ENCODE measurements at regions not wholly inside any gene's neighbourhood (a gene's known extent, or its start where the extent isn't known, plus 50 kb on each side); places are given as distances from the start of the nearest gene placed in this dataset.

GRCh38 chr5:116905885-116906284 lies 331.3 kb upstream of the SEMA6A start:
- no TSS peak for BruUV-seq (replicated peaks)

GRCh38 chr5:116900793-116901192 lies 326.2 kb upstream of the SEMA6A start:
- H3F3A ChIP-seq (ENCODE audit: insufficient read depth, low read depth): no peaks in the 10 kb centered on the region
- intact Hi-C loops (cut with micrococcal nuclease; ENCODE audit: unreplicated experiment): no loop called here
- no peak for DNase-seq
- H3K36me3 ChIP-seq (ENCODE audit: low read depth): no peaks in the 10 kb centered on the region
- H2AFZ ChIP-seq: no peak overlapping the region
- no peaks in the 10 kb centered on the region for H3K79me2 ChIP-seq (ENCODE audit: low read depth)
- H3K9me3 ChIP-seq (ENCODE audit: insufficient read depth, low read depth): no peaks in the 10 kb centered on the region
- H3K4me3 ChIP-seq: no peak overlapping the region
- no peaks in the 10 kb centered on the region for H3K9me2 ChIP-seq (ENCODE audit: insufficient read depth)
- no peak overlapping the region for H3K27ac ChIP-seq
- no peaks in the 10 kb centered on the region for H3K27me3 ChIP-seq (ENCODE audit: insufficient read depth, low read depth)
- ChIA-PET POLR2A (ENCODE audit: unreplicated experiment) (no interaction called here), CTCF (no interaction called here)
- no peaks in the 10 kb centered on the region for H4K20me1 ChIP-seq (ENCODE audit: insufficient read depth)
- BruUV-seq (replicated peaks): no TSS peak
- TF ChIP-seq EZH2 (IDR thresholded peaks at IDR 0.05; ENCODE audit: low read depth) (no peak), CTCF (conservative IDR thresholded peaks at IDR 0.05) (no peak)
- no peak overlapping the region for H3K4me2 ChIP-seq
- H3K4me1 ChIP-seq (replicated peaks; ENCODE audit: insufficient read depth): no peaks in the 10 kb centered on the region

More at GRCh38 chr5:116905885-116906284, 331.3 kb upstream of the SEMA6A start:
- DNase-seq: no peak
- no peak for TF ChIP-seq EZH2 (IDR thresholded peaks at IDR 0.05; ENCODE audit: low read depth)
- TF ChIP-seq CTCF (conservative IDR thresholded peaks at IDR 0.05): no peak
- no peak overlapping the region for H3K4me3 ChIP-seq
- H3K27ac ChIP-seq: no peak overlapping the region
- H3K9me2 ChIP-seq (ENCODE audit: insufficient read depth): no peaks in the 10 kb centered on the region
- no peaks in the 10 kb centered on the region; the same call in 1 of the 2 replicates for H4K20me1 ChIP-seq (ENCODE audit: insufficient read depth)
- no peaks in the 10 kb centered on the region for H3F3A ChIP-seq (ENCODE audit: insufficient read depth, low read depth)
- no peak overlapping the region for H3K4me2 ChIP-seq
- ChIA-PET POLR2A (ENCODE audit: unreplicated experiment) (no interaction called here), CTCF (no interaction called here)
- H3K4me1 ChIP-seq (replicated peaks; ENCODE audit: insufficient read depth): no peaks in the 10 kb centered on the region
- no peak overlapping the region for H2AFZ ChIP-seq
- no peaks in the 10 kb centered on the region for H3K36me3 ChIP-seq (ENCODE audit: low read depth)
- no peaks in the 10 kb centered on the region for H3K9me3 ChIP-seq (ENCODE audit: insufficient read depth, low read depth)
- H3K27me3 ChIP-seq (ENCODE audit: insufficient read depth, low read depth): peaks cover 5% of the 10 kb centered on the region; the same call in 1 of the 2 replicates
- intact Hi-C loops (cut with micrococcal nuclease; ENCODE audit: unreplicated experiment): no loop called here
- no peaks in the 10 kb centered on the region for H3K79me2 ChIP-seq (ENCODE audit: low read depth)

GRCh38 chr5:116898917-116899316 lies 324.3 kb upstream of the SEMA6A start:
- H3K9me3 ChIP-seq (ENCODE audit: insufficient read depth, low read depth): no peaks in the 10 kb centered on the region
- no peaks in the 10 kb centered on the region for H4K20me1 ChIP-seq (ENCODE audit: insufficient read depth)
- H3K36me3 ChIP-seq (ENCODE audit: low read depth): no peaks in the 10 kb centered on the region
- H3K4me2 ChIP-seq: no peak overlapping the region
- no peaks in the 10 kb centered on the region for H3K4me1 ChIP-seq (replicated peaks; ENCODE audit: insufficient read depth)
- H2AFZ ChIP-seq: no peak overlapping the region
- H3K9me2 ChIP-seq (ENCODE audit: insufficient read depth): no peaks in the 10 kb centered on the region
- H3K4me3 ChIP-seq: no peak overlapping the region
- CTCF ChIA-PET: no interaction called here
- BruUV-seq (replicated peaks): no TSS peak
- H3K79me2 ChIP-seq (ENCODE audit: low read depth): no peaks in the 10 kb centered on the region
- H3K27ac ChIP-seq: no peak overlapping the region
- DNase-seq: no peak
- no peaks in the 10 kb centered on the region for H3F3A ChIP-seq (ENCODE audit: insufficient read depth, low read depth)
- POLR2A ChIA-PET (ENCODE audit: unreplicated experiment): no interaction called here
- H3K27me3 ChIP-seq (ENCODE audit: insufficient read depth, low read depth): peaks cover 8% of the 10 kb centered on the region; the same call in 1 of the 2 replicates
- intact Hi-C loops (cut with micrococcal nuclease; ENCODE audit: unreplicated experiment): no loop called here
- no peak for TF ChIP-seq CTCF (conservative IDR thresholded peaks at IDR 0.05)
- TF ChIP-seq EZH2 (IDR thresholded peaks at IDR 0.05; ENCODE audit: low read depth): no peak
